ENCODE measurements at regions not wholly inside any gene's neighbourhood (a gene's known extent, or its start where the extent isn't known, plus 50 kb on each side); places are given as distances from the start of the nearest gene placed in this dataset.

DNA sequence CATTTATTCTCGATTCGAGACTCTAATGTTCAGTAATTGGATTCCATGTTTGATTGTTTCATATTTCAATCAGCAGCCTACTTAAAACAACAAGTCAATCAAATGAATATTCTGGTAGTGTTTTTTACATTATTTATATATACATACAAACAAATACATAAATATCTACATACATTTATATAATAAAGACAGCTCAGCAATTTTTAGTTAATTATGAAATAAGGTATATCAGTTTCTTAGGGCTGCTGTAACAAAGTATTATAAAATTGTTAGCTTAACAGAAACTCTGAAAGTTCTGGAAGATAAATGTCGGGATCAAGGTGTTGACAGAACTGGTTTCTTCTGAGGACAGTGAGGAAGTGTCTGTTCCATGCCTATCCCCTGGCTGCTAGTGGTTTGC, 105.9 kb downstream of the MGST1 start:
- H2AFZ ChIP-seq (ENCODE audit: low read depth, low read length) = no peak overlapping the region
- no peak overlapping the region for H3K4me2 ChIP-seq (ENCODE audit: low read length)
- H3K9me3 ChIP-seq (ENCODE audit: insufficient read depth, low read length) = no peaks in the 10 kb centered on the region
- H4K20me1 ChIP-seq (ENCODE audit: insufficient read depth, low read length) = no peaks in the 10 kb centered on the region
- H3K27me3 ChIP-seq (ENCODE audit: low read depth, low read length) = no peaks in the 10 kb centered on the region
- no peak overlapping the region for H3K4me3 ChIP-seq (ENCODE audit: low read length)
- no peak overlapping the region for H3K27ac ChIP-seq (ENCODE audit: low read length)
- H3K9ac ChIP-seq (ENCODE audit: low read length) = no peak overlapping the region
- no peak for TF ChIP-seq EZH2phosphoT487 (IDR thresholded peaks at IDR 0.05; ENCODE audit: low read depth)
- TF ChIP-seq, protein P1, sequence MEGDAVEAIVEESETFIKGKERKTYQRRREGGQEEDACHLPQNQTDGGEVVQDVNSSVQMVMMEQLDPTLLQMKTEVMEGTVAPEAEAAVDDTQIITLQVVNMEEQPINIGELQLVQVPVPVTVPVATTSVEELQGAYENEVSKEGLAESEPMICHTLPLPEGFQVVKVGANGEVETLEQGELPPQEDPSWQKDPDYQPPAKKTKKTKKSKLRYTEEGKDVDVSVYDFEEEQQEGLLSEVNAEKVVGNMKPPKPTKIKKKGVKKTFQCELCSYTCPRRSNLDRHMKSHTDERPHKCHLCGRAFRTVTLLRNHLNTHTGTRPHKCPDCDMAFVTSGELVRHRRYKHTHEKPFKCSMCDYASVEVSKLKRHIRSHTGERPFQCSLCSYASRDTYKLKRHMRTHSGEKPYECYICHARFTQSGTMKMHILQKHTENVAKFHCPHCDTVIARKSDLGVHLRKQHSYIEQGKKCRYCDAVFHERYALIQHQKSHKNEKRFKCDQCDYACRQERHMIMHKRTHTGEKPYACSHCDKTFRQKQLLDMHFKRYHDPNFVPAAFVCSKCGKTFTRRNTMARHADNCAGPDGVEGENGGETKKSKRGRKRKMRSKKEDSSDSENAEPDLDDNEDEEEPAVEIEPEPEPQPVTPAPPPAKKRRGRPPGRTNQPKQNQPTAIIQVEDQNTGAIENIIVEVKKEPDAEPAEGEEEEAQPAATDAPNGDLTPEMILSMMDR (IDR thresholded peaks at IDR 0.05; ENCODE audit: low read depth, low read length) = no peak
- H3K36me3 ChIP-seq (replicated peaks; ENCODE audit: low read depth, low read length) = no peaks in the 10 kb centered on the region
- H3K4me1 ChIP-seq (ENCODE audit: low read length) = no peaks in the 10 kb centered on the region
- H3K79me2 ChIP-seq (ENCODE audit: low read length) = no peaks in the 10 kb centered on the region

GRCh38 chr12:16454481-16454880, 107.0 kb downstream of the MGST1 start:
- Histone ChIP-seq H3K4me1 (ENCODE audit: low read length) (no peaks in the 10 kb centered on the region), H3K4me2 (ENCODE audit: low read length) (no peak overlapping the region), H3K79me2 (ENCODE audit: low read length) (no peaks in the 10 kb centered on the region), H2AFZ (ENCODE audit: low read depth, low read length) (no peak overlapping the region), H4K20me1 (ENCODE audit: insufficient read depth, low read length) (no peaks in the 10 kb centered on the region), H3K9me3 (ENCODE audit: insufficient read depth, low read length) (no peaks in the 10 kb centered on the region), H3K4me3 (ENCODE audit: low read length) (no peak overlapping the region), H3K27ac (ENCODE audit: low read length) (no peak overlapping the region), H3K36me3 (replicated peaks; ENCODE audit: low read depth, low read length) (no peaks in the 10 kb centered on the region), H3K9ac (ENCODE audit: low read length) (no peak overlapping the region), H3K27me3 (ENCODE audit: low read depth, low read length) (no peaks in the 10 kb centered on the region)
- TF ChIP-seq EZH2phosphoT487 (IDR thresholded peaks at IDR 0.05; ENCODE audit: low read depth) = no peak
- TF ChIP-seq, protein P1 (IDR thresholded peaks at IDR 0.05; ENCODE audit: low read depth, low read length) = no peak

DNA sequence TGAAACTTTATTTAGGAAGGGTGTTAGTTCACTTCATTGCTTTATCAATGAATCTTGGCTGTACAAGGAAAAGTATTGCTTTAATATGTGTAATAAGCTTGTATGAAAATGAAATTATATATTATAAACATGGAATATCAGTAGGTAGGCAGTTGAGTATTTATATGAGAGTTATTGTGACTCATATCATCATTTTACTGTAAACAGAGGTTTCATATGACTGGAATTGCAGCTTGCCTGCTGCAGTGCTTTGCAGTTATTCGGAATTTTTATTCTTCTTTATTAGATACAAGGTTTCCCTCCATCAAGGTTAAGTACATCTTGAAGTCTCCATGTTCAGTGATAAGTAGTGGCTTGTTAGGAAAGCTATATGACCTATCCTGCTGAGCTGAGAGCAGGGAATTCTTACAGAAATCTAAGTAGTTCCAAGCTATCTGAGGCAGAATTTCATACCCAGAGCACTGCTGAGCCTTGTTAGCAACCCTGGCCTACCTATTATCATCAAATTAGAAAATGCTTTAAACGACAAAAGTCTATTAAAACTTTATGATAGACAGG, 111.2 kb downstream of the MGST1 start:
- Histone ChIP-seq H3K4me2 (ENCODE audit: low read length) (no peak overlapping the region), H3K4me3 (ENCODE audit: low read length) (no peak overlapping the region), H3K9me3 (ENCODE audit: insufficient read depth, low read length) (no peaks in the 10 kb centered on the region), H3K27me3 (ENCODE audit: low read depth, low read length) (no peaks in the 10 kb centered on the region), H3K27ac (ENCODE audit: low read length) (no peak overlapping the region), H3K9ac (ENCODE audit: low read length) (no peak overlapping the region), H3K79me2 (ENCODE audit: low read length) (no peaks in the 10 kb centered on the region), H3K4me1 (ENCODE audit: low read length) (no peaks in the 10 kb centered on the region), H2AFZ (ENCODE audit: low read depth, low read length) (no peak overlapping the region), H4K20me1 (ENCODE audit: insufficient read depth, low read length) (no peaks in the 10 kb centered on the region), H3K36me3 (replicated peaks; ENCODE audit: low read depth, low read length) (no peaks in the 10 kb centered on the region)
- TF ChIP-seq, protein P1 (IDR thresholded peaks at IDR 0.05; ENCODE audit: low read depth, low read length) = no peak
- no peak for TF ChIP-seq EZH2phosphoT487 (IDR thresholded peaks at IDR 0.05; ENCODE audit: low read depth)

DNA sequence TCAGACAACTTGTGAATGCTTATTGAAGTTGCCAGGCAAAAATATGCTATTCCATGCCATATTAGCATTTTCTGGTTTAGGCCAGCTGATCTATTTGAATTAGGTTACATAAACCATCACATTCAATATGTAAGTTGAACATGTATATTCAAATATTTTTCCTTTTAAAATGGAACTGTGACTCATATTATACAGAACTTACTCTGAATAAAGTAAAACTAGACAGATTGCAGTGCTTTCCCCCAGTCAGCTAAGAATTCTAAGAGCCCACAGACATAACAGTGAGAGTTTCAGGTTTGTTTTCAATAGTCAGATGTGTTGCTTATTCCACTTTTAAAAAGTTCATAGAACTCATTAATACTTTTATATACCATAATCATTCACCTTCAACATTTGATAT, 119.8 kb downstream of the MGST1 start:
- Histone ChIP-seq H3K27me3 (ENCODE audit: low read depth, low read length) (no peaks in the 10 kb centered on the region), H3K79me2 (ENCODE audit: low read length) (no peaks in the 10 kb centered on the region), H3K27ac (ENCODE audit: low read length) (no peak overlapping the region; the same call in 1 of the 2 replicates), H3K36me3 (replicated peaks; ENCODE audit: low read depth, low read length) (no peaks in the 10 kb centered on the region), H3K9ac (ENCODE audit: low read length) (no peak overlapping the region), H3K4me1 (ENCODE audit: low read length) (no peaks in the 10 kb centered on the region; the same call in 1 of the 2 replicates), H3K4me3 (ENCODE audit: low read length) (no peak overlapping the region), H2AFZ (ENCODE audit: low read depth, low read length) (no peak overlapping the region), H3K4me2 (ENCODE audit: low read length) (no peak overlapping the region), H4K20me1 (ENCODE audit: insufficient read depth, low read length) (no peaks in the 10 kb centered on the region), H3K9me3 (ENCODE audit: insufficient read depth, low read length) (no peaks in the 10 kb centered on the region)
- TF ChIP-seq EZH2phosphoT487 (IDR thresholded peaks at IDR 0.05; ENCODE audit: low read depth) = no peak
- TF ChIP-seq, protein P1 (IDR thresholded peaks at IDR 0.05; ENCODE audit: low read depth, low read length) = no peak
